ENCODE measurements at regions not wholly inside any gene's neighbourhood (a gene's known extent, or its start where the extent isn't known, plus 50 kb on each side); places are given as distances from the start of the nearest gene placed in this dataset.
"Not testable (repeated sequence)": the region's sequence is repeated elsewhere in the genome, so short reads cannot be mapped to it uniquely, and the experiment has no call there.

DNA sequence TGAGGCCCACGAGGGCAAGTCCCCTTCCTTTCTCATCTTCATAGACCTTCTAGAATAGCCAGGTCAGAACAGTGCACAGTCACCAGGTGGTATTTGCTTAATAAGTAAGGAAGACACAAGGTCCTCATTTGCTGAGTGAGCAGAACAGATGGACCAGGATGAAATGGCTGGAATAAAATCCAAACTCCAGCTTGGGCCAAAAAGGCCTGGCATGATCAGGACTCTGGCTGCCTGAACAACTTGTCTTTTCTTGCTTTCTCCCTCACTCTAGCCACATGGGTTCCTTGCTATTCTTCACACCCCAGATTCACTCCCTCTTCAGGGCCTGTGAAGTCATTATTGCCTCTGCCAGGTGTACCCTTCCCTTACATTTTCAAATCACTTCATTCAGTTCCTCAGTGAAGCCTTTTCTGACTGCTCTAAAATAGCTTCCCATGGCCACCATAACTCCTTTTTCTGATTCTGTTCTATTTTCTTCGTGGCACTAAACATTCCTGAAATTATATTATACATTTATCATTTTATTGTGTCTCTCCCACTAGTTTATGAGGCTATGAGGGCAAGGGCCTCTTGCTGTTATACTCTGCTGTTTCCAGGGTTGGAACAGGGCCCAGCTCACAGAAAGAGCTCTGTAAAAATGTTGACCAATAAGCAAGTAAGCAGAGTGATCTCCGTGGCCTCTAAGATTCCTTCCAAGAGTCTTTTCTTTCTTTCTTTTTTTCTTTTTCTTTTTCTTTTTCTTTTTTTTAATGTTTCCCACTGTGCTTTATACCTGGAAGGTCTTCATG is 150.8 kb downstream of the TTC8 start:
- Histone ChIP-seq H4K20me1 (ENCODE audit: insufficient read depth, low read length) (no peaks in the 10 kb centered on the region), H3K27ac (ENCODE audit: low read length) (no peak overlapping the region), H3K9ac (ENCODE audit: low read depth, low read length) (no peak overlapping the region), H3K4me3 (ENCODE audit: low read depth in 1 of 2, low read length in 2 of 2) (no peak overlapping the region), H2AFZ (ENCODE audit: low read depth, low read length) (no peak overlapping the region), H3K27me3 (ENCODE audit: insufficient read depth, low read length, poor library complexity) (no peaks in the 10 kb centered on the region), H3K4me1 (ENCODE audit: insufficient read depth, low read length) (no peaks in the 10 kb centered on the region), H3K9me3 (ENCODE audit: insufficient read depth, low read length, severe bottlenecking) (peaks cover 2% of the 10 kb centered on the region), H3K79me2 (ENCODE audit: insufficient read depth, low read length) (no peaks in the 10 kb centered on the region), H3K36me3 (ENCODE audit: insufficient read depth, low read length) (no peaks in the 10 kb centered on the region), H3K4me2 (ENCODE audit: insufficient read depth, low read length) (no peak overlapping the region)
- DNase-seq (no peak), ATAC-seq (ENCODE audit: insufficient read depth, low read depth) (no peak)
- no peak for TF ChIP-seq EZH2 (IDR thresholded peaks at IDR 0.05; ENCODE audit: borderline replicate concordance, low read depth, low read length, severe bottlenecking)
- TF ChIP-seq, protein P1, sequence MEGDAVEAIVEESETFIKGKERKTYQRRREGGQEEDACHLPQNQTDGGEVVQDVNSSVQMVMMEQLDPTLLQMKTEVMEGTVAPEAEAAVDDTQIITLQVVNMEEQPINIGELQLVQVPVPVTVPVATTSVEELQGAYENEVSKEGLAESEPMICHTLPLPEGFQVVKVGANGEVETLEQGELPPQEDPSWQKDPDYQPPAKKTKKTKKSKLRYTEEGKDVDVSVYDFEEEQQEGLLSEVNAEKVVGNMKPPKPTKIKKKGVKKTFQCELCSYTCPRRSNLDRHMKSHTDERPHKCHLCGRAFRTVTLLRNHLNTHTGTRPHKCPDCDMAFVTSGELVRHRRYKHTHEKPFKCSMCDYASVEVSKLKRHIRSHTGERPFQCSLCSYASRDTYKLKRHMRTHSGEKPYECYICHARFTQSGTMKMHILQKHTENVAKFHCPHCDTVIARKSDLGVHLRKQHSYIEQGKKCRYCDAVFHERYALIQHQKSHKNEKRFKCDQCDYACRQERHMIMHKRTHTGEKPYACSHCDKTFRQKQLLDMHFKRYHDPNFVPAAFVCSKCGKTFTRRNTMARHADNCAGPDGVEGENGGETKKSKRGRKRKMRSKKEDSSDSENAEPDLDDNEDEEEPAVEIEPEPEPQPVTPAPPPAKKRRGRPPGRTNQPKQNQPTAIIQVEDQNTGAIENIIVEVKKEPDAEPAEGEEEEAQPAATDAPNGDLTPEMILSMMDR (IDR thresholded peaks at IDR 0.05; ENCODE audit: borderline replicate concordance, extremely low read depth, low read length, poor library complexity, severe bottlenecking) = no peak

DNA sequence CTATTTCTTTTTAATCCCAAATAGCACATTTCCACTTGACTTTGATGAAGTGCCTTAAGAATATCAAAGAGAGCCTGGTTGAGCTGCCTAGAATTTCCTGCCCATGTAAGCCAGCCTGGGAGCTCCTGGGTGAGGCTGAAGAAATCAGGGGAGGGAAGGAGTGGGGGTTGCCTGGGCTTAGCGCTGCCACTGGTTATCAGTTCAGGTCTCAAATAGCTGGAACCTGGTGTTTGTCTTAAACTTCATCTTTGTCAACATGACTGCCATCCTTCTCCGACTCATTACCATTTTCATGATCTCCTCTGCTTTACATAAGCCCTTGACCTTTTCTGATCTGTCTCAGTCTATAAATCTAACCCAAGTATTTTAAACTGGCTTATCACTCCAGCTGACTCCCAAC is 151.5 kb downstream of the TTC8 start:
- ATAC-seq (ENCODE audit: insufficient read depth, low read depth) = no peak
- Histone ChIP-seq H3K4me1 (ENCODE audit: insufficient read depth, low read length) (no peaks in the 10 kb centered on the region), H3K9ac (ENCODE audit: low read depth, low read length) (no peak overlapping the region), H3K27me3 (ENCODE audit: insufficient read depth, low read length, poor library complexity) (no peaks in the 10 kb centered on the region), H3K4me2 (ENCODE audit: insufficient read depth, low read length) (no peak overlapping the region), H4K20me1 (ENCODE audit: insufficient read depth, low read length) (no peaks in the 10 kb centered on the region), H3K79me2 (ENCODE audit: insufficient read depth, low read length) (no peaks in the 10 kb centered on the region), H3K27ac (ENCODE audit: low read length) (no peak overlapping the region), H3K9me3 (ENCODE audit: insufficient read depth, low read length, severe bottlenecking) (peaks cover 2% of the 10 kb centered on the region), H3K4me3 (ENCODE audit: low read depth in 1 of 2, low read length in 2 of 2) (no peak overlapping the region), H2AFZ (ENCODE audit: low read depth, low read length) (no peak overlapping the region), H3K36me3 (ENCODE audit: insufficient read depth, low read length) (no peaks in the 10 kb centered on the region)
- TF ChIP-seq, protein P1 (IDR thresholded peaks at IDR 0.05; ENCODE audit: borderline replicate concordance, extremely low read depth, low read length, poor library complexity, severe bottlenecking) = no peak
- no peak for TF ChIP-seq EZH2 (IDR thresholded peaks at IDR 0.05; ENCODE audit: borderline replicate concordance, low read depth, low read length, severe bottlenecking)
- DNase-seq = no peak

DNA sequence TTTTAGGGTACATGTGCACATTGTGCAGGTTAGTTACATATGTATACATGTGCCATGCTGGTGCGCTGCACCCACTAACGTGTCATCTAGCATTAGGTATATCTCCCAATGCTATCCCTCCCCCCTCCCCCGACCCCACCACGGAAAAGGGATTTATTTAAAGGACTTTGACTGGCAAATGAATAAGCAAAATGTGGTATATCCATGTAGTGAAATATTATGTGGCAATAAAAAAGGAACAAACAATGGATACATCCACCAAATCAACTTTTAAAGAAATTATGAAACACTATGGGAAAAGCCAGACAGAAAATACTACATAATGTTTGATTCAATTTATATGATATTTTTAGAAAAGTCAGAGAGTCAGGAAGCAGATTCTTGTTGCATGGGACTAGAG is 156.5 kb downstream of the TTC8 start:
- H3K4me1 ChIP-seq (ENCODE audit: insufficient read depth, low read length); H3K79me2 ChIP-seq (ENCODE audit: insufficient read depth, low read length); H3K4me3 ChIP-seq (ENCODE audit: low read depth in 1 of 2, low read length in 2 of 2); H3K27ac ChIP-seq (ENCODE audit: low read length); H3K9me3 ChIP-seq (ENCODE audit: insufficient read depth, low read length, severe bottlenecking); ATAC-seq (ENCODE audit: insufficient read depth, low read depth); H3K36me3 ChIP-seq (ENCODE audit: insufficient read depth, low read length); H3K4me2 ChIP-seq (ENCODE audit: insufficient read depth, low read length); DNase-seq; H3K27me3 ChIP-seq (ENCODE audit: insufficient read depth, low read length, poor library complexity); H2AFZ ChIP-seq (ENCODE audit: low read depth, low read length); H3K9ac ChIP-seq (ENCODE audit: low read depth, low read length); H4K20me1 ChIP-seq (ENCODE audit: insufficient read depth, low read length): not testable (repeated sequence)

DNA sequence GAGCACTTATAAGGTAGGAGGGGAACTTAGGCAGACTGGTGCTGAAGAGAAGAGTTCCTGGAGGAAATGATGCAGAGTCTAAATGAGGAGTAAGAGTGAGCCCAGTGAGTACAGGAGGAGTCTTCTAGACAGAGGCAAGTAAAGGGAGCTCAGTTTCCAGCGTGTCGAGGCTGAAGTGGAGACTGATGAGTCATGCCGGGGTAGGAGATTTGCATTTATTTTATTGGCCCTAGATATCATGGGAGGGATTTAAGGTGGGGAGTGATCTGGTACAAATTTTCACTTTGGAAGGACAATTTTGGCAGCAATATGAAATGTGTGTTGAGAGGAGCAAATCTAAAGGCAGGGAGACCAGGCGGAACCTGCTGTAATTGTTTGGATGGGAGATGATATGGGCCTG is 157.5 kb downstream of the TTC8 start:
- Histone ChIP-seq H3K4me3 (ENCODE audit: low read depth in 1 of 2, low read length in 2 of 2) (no peak overlapping the region), H3K4me1 (ENCODE audit: insufficient read depth, low read length) (no peaks in the 10 kb centered on the region), H3K36me3 (ENCODE audit: insufficient read depth, low read length) (no peaks in the 10 kb centered on the region), H2AFZ (ENCODE audit: low read depth, low read length) (no peak overlapping the region), H3K79me2 (ENCODE audit: insufficient read depth, low read length) (no peaks in the 10 kb centered on the region), H3K27me3 (ENCODE audit: insufficient read depth, low read length, poor library complexity) (no peaks in the 10 kb centered on the region), H3K9ac (ENCODE audit: low read depth, low read length) (no peak overlapping the region), H3K27ac (ENCODE audit: low read length) (no peak overlapping the region), H4K20me1 (ENCODE audit: insufficient read depth, low read length) (no peaks in the 10 kb centered on the region), H3K4me2 (ENCODE audit: insufficient read depth, low read length) (no peak overlapping the region), H3K9me3 (ENCODE audit: insufficient read depth, low read length, severe bottlenecking) (peaks cover 2% of the 10 kb centered on the region)
- ATAC-seq (ENCODE audit: insufficient read depth, low read depth) (no peak), DNase-seq (no peak)
- TF ChIP-seq EZH2 (IDR thresholded peaks at IDR 0.05; ENCODE audit: borderline replicate concordance, low read depth, low read length, severe bottlenecking) = no peak
- TF ChIP-seq, protein P1 (IDR thresholded peaks at IDR 0.05; ENCODE audit: borderline replicate concordance, extremely low read depth, low read length, poor library complexity, severe bottlenecking) = no peak

Data from DND-41 (cell line).